ENCODE measurements at regions not wholly inside any gene's neighbourhood (a gene's known extent, or its start where the extent isn't known, plus 50 kb on each side); places are given as distances from the start of the nearest gene placed in this dataset.

DNA sequence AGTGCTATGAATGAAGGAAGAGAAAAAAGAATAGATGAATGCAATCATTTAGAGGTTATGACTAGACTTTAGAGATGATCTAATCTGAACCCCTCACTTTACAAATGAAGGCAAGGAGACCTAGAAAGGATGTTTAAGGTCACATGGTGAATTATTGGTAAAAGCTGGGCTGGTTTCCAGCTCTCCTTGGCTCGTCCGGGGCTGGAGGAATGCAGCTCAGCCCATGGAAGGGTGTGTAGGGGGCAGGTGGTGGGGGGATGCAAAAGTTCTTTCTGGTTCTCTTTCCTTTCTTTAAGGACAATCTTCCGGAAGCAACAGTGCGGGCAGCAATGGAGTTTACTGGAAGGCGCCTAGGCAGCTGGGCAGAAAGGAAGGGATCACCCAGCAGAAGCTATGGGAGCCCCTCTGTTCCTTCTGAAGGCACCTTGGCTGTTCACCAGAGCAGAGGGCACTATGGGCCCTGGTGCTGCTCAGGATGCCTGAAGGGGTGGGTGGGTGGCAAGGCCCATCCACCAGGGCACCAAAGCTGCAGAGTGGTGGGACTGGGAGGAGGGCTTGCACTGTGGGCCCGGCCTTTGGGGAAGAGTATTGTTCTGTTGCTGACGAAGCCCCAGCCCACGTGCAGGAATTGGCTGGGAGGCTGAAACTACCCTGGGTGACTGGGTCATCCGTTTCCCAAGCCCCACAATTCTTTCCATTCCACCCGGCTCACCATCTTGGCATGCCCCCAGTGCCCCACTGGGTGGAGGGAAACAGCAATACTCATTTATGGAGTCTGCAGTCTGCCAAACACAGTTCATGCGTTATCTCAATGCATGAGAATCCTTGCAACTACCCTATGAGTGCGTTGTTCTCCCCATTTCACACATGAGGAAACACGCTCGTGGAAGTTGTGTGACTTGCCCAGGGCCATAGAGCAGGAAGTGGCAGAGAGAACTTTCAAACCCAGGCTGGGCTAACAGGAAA, 78.2 kb downstream of the IRF2BPL start:
- TF ChIP-seq, protein P1, sequence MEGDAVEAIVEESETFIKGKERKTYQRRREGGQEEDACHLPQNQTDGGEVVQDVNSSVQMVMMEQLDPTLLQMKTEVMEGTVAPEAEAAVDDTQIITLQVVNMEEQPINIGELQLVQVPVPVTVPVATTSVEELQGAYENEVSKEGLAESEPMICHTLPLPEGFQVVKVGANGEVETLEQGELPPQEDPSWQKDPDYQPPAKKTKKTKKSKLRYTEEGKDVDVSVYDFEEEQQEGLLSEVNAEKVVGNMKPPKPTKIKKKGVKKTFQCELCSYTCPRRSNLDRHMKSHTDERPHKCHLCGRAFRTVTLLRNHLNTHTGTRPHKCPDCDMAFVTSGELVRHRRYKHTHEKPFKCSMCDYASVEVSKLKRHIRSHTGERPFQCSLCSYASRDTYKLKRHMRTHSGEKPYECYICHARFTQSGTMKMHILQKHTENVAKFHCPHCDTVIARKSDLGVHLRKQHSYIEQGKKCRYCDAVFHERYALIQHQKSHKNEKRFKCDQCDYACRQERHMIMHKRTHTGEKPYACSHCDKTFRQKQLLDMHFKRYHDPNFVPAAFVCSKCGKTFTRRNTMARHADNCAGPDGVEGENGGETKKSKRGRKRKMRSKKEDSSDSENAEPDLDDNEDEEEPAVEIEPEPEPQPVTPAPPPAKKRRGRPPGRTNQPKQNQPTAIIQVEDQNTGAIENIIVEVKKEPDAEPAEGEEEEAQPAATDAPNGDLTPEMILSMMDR (conservative IDR thresholded peaks at IDR 0.05; ENCODE audit: low read depth in 2 of 2) = no peak
- TF ChIP-seq EZH2 (IDR thresholded peaks at IDR 0.05; ENCODE audit: low read depth, unreplicated experiment) (no peak), POLR2AphosphoS5 (IDR thresholded peaks at IDR 0.05; ENCODE audit: low read depth) (no peak), EZH2phosphoT487 (IDR thresholded peaks at IDR 0.05; ENCODE audit: unreplicated experiment) (no peak)
- TF ChIP-seq, protein P2, sequence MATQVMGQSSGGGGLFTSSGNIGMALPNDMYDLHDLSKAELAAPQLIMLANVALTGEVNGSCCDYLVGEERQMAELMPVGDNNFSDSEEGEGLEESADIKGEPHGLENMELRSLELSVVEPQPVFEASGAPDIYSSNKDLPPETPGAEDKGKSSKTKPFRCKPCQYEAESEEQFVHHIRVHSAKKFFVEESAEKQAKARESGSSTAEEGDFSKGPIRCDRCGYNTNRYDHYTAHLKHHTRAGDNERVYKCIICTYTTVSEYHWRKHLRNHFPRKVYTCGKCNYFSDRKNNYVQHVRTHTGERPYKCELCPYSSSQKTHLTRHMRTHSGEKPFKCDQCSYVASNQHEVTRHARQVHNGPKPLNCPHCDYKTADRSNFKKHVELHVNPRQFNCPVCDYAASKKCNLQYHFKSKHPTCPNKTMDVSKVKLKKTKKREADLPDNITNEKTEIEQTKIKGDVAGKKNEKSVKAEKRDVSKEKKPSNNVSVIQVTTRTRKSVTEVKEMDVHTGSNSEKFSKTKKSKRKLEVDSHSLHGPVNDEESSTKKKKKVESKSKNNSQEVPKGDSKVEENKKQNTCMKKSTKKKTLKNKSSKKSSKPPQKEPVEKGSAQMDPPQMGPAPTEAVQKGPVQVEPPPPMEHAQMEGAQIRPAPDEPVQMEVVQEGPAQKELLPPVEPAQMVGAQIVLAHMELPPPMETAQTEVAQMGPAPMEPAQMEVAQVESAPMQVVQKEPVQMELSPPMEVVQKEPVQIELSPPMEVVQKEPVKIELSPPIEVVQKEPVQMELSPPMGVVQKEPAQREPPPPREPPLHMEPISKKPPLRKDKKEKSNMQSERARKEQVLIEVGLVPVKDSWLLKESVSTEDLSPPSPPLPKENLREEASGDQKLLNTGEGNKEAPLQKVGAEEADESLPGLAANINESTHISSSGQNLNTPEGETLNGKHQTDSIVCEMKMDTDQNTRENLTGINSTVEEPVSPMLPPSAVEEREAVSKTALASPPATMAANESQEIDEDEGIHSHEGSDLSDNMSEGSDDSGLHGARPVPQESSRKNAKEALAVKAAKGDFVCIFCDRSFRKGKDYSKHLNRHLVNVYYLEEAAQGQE (IDR thresholded peaks at IDR 0.05; ENCODE audit: unreplicated experiment) = no peak
